ENCODE measurements at regions not wholly inside any gene's neighbourhood (a gene's known extent, or its start where the extent isn't known, plus 50 kb on each side); places are given as distances from the start of the nearest gene placed in this dataset.

GRCh38 chr13:33723772-33724435 lies 94.0 kb upstream of the RFC3 start:
- no peak overlapping the region for H3K4me3 ChIP-seq (ENCODE audit: low read length)
- no peaks in the 10 kb centered on the region for H3K36me3 ChIP-seq (ENCODE audit: control insufficient read depth, insufficient read depth, low read length)
- H3K9ac ChIP-seq (ENCODE audit: low read length): no peak overlapping the region
- no peaks in the 10 kb centered on the region for H3K27me3 ChIP-seq (ENCODE audit: control insufficient read depth, insufficient read depth, low read length)
- H3K9me3 ChIP-seq (ENCODE audit: control insufficient read depth, low read length): no peaks in the 10 kb centered on the region
- H3K4me1 ChIP-seq (ENCODE audit: control insufficient read depth, insufficient read depth, low read length): peaks cover 4% of the 10 kb centered on the region

GRCh38 chr13:33725340-33725739 lies 92.6 kb upstream of the RFC3 start:
- no peaks in the 10 kb centered on the region for H3K9me3 ChIP-seq (ENCODE audit: control insufficient read depth, low read length)
- peaks cover 4% of the 10 kb centered on the region for H3K4me1 ChIP-seq (ENCODE audit: control insufficient read depth, insufficient read depth, low read length)
- no peak overlapping the region for H3K4me3 ChIP-seq (ENCODE audit: low read length)
- no peaks in the 10 kb centered on the region for H3K27me3 ChIP-seq (ENCODE audit: control insufficient read depth, insufficient read depth, low read length)
- no peaks in the 10 kb centered on the region for H3K36me3 ChIP-seq (ENCODE audit: control insufficient read depth, insufficient read depth, low read length)
- no peak overlapping the region for H3K9ac ChIP-seq (ENCODE audit: low read length)

DNA sequence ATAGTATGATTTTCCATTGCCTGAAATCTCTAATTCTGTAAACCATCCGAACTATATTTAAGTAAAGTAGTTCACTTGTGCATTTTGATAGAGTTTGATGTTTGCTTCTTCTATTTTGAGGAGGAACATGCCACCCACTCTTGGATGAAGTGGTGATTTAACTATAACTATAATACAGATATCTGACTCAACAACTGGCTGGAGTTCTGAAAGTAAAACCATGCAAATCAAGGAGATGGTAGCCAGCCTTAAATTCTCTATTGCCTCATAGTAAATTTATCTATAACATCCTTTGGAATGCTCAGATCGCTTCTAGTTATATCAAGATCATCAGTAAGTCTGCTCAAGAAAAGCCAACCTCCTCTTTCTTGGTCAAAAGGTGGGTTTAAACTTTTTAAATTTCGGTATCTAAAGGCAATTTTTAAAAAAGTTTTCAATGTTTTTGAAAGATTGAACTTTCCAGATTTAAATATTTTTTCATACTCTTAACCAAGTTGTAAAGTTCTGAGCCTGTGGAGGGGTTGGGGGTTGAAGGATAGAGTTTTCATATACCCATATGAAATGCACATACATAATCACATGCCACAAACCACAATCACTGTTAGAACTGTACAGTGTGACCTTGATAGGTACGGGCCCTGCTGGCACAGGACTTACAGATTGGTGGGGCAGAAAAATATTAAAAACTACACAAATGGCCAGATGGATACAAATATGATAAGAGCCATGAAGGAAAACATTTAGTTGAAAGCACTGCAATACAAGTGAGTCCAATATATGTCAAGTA lies 90.5 kb upstream of the RFC3 start:
- no peaks in the 10 kb centered on the region for H3K36me3 ChIP-seq (ENCODE audit: control insufficient read depth, insufficient read depth, low read length)
- no peaks in the 10 kb centered on the region for H3K9me3 ChIP-seq (ENCODE audit: control insufficient read depth, low read length)
- H3K4me3 ChIP-seq (ENCODE audit: low read length): no peak overlapping the region
- no peak overlapping the region for H3K9ac ChIP-seq (ENCODE audit: low read length)
- peaks cover 4% of the 10 kb centered on the region for H3K4me1 ChIP-seq (ENCODE audit: control insufficient read depth, insufficient read depth, low read length)
- H3K27me3 ChIP-seq (ENCODE audit: control insufficient read depth, insufficient read depth, low read length): no peaks in the 10 kb centered on the region

DNA sequence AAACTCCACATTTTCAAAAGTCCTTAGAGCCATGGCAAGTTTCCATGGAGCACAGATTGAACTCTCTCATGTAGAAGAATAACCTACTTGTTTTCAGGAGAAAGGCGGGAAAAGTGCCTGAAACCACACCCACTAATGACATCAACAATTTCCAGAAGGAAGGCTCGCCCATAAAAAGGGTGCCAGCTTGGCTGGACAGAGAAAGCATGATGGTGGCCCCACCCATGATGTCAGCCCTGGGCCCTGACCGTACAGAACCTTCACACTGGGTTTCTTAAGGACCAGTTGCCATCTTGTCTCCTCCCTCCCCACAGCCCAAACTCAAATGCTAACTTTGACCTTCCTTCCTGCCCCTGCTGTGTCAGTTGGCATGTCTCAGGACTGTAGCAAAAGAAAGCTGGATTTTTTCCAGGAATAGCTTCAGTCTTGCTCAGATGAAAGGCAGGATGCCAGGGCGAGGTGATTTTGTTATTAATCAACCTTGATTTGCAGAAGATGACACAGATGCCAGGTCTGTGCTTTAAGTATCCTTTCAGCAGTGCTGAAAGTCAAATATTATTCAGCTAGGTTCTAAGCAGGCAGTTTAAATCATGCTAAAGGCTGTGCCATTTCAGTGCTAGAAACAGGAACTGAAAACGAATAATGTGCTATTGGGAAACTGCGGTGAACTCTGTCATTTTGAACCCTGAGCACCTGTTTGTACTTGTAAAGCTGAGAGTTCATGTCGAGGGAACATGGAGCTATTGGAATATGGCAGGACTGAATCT lies 89.5 kb upstream of the RFC3 start:
- H3K9ac ChIP-seq (ENCODE audit: low read length): no peak overlapping the region
- H3K4me1 ChIP-seq (ENCODE audit: control insufficient read depth, insufficient read depth, low read length): peaks cover under 1% of the 10 kb centered on the region

DNA sequence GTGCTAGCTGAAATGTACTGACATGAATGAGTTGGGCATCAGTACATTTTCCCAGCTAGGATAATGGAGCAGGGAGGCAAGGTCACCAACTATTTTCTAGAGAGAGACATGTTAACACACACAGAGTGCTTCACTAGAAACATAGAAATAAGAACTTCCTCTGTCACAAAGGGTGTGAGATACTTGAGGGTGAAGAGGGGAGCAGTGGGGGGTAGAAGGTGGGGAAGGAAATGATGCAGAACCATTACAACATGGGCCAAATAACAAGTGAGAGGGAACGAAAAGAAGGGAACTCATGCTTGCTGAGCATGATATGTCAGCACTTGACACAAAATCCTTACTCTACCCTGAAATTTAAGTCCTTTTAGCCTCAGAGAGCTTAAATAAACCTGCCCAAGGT lies 87.8 kb upstream of the RFC3 start:
- Histone ChIP-seq H3K9ac (ENCODE audit: low read length) (no peak overlapping the region), H3K27me3 (ENCODE audit: control insufficient read depth, insufficient read depth, low read length) (no peaks in the 10 kb centered on the region), H3K36me3 (ENCODE audit: control insufficient read depth, insufficient read depth, low read length) (no peaks in the 10 kb centered on the region), H3K4me3 (ENCODE audit: low read length) (no peak overlapping the region), H3K4me1 (ENCODE audit: control insufficient read depth, insufficient read depth, low read length) (no peaks in the 10 kb centered on the region), H3K9me3 (ENCODE audit: control insufficient read depth, low read length) (no peaks in the 10 kb centered on the region)

More for the DNA sequence above, 89.5 kb upstream of the RFC3 start:
- no peak overlapping the region for H3K4me3 ChIP-seq (ENCODE audit: low read length)
- H3K27me3 ChIP-seq (ENCODE audit: control insufficient read depth, insufficient read depth, low read length): no peaks in the 10 kb centered on the region
- no peaks in the 10 kb centered on the region for H3K9me3 ChIP-seq (ENCODE audit: control insufficient read depth, low read length)
- H3K36me3 ChIP-seq (ENCODE audit: control insufficient read depth, insufficient read depth, low read length): no peaks in the 10 kb centered on the region

DNA sequence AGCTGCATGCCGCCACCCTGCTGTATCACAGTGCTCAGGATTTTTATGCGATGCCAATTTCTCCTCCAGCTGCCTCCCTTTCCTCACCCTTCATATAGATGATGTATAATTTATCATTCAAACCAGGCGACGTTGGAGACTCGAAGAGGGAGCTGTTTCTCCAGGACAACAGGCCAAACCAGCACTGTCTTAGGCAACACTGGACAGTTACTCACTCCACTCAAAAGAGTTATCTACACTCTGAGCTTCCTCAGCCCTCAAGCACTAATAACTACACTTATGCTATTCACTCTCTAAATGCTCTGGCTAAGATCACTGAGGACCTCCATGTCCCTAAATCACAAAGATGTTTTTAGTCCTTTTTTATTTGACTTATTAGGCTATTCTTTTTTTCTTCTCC lies 87.3 kb upstream of the RFC3 start:
- H3K9ac ChIP-seq (ENCODE audit: low read length): no peak overlapping the region
- no peaks in the 10 kb centered on the region for H3K4me1 ChIP-seq (ENCODE audit: control insufficient read depth, insufficient read depth, low read length)
- no peaks in the 10 kb centered on the region for H3K27me3 ChIP-seq (ENCODE audit: control insufficient read depth, insufficient read depth, low read length)
- no peak overlapping the region for H3K4me3 ChIP-seq (ENCODE audit: low read length)
- no peaks in the 10 kb centered on the region for H3K9me3 ChIP-seq (ENCODE audit: control insufficient read depth, low read length)
- H3K36me3 ChIP-seq (ENCODE audit: control insufficient read depth, insufficient read depth, low read length): no peaks in the 10 kb centered on the region

GRCh38 chr13:33735276-33735675 lies 82.7 kb upstream of the RFC3 start:
- Histone ChIP-seq H3K27me3 (ENCODE audit: control insufficient read depth, insufficient read depth, low read length) (no peaks in the 10 kb centered on the region), H3K4me3 (ENCODE audit: low read length) (no peak overlapping the region), H3K36me3 (ENCODE audit: control insufficient read depth, insufficient read depth, low read length) (no peaks in the 10 kb centered on the region), H3K4me1 (ENCODE audit: control insufficient read depth, insufficient read depth, low read length) (no peaks in the 10 kb centered on the region), H3K9ac (ENCODE audit: low read length) (no peak overlapping the region), H3K9me3 (ENCODE audit: control insufficient read depth, low read length) (no peaks in the 10 kb centered on the region)

DNA sequence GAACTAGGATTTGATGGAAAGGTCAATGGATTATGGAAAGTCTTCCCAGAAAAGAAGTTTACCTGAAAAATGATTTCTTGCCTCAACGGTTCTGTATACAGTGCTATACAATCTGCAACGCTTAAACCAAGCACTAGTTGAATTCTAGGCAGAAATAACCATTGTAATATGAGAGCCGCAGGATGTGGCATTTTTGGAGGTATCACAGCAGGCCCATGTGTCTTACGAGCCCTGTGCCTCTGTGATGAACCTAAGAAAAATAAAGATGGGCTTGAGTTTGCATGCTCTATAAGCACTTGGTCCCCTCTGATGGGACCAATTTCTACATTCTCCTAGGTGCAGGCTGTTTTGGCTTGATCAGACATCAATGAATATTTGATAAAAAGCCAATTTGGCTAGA lies 78.7 kb upstream of the RFC3 start:
- Histone ChIP-seq H3K4me3 (ENCODE audit: low read length) (no peak overlapping the region), H3K4me1 (ENCODE audit: control insufficient read depth, insufficient read depth, low read length) (no peaks in the 10 kb centered on the region), H3K36me3 (ENCODE audit: control insufficient read depth, insufficient read depth, low read length) (no peaks in the 10 kb centered on the region), H3K9ac (ENCODE audit: low read length) (no peak overlapping the region), H3K9me3 (ENCODE audit: control insufficient read depth, low read length) (no peaks in the 10 kb centered on the region), H3K27me3 (ENCODE audit: control insufficient read depth, insufficient read depth, low read length) (no peaks in the 10 kb centered on the region)

DNA sequence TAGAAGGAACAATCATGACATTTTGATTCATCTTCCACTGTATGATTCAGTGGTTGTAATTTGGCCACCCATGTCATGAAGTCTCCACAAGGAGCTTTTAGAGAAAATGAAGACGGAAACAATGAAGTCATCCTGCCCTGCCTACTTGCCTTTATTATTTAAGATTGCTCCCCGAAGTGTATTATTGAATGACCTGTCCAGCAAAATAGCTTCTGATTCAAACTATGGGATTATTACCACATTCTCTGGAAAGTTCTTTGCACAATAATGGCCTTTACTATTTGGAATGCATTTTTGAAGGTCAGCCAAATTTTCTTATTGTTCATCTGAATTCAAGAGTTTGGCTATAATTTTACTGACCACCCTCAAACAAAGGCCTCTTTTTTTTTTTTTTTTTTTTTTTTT lies 77.8 kb upstream of the RFC3 start:
- no peaks in the 10 kb centered on the region for H3K36me3 ChIP-seq (ENCODE audit: control insufficient read depth, insufficient read depth, low read length)
- H3K9me3 ChIP-seq (ENCODE audit: control insufficient read depth, low read length): no peaks in the 10 kb centered on the region
- H3K27me3 ChIP-seq (ENCODE audit: control insufficient read depth, insufficient read depth, low read length): no peaks in the 10 kb centered on the region

GRCh38 chr13:33742321-33742720 lies 75.6 kb upstream of the RFC3 start:
- H3K9ac ChIP-seq (ENCODE audit: low read length): no peak overlapping the region
- no peaks in the 10 kb centered on the region for H3K36me3 ChIP-seq (ENCODE audit: control insufficient read depth, insufficient read depth, low read length)

More for the DNA sequence above, 77.8 kb upstream of the RFC3 start:
- no peaks in the 10 kb centered on the region for H3K4me1 ChIP-seq (ENCODE audit: control insufficient read depth, insufficient read depth, low read length)
- H3K4me3 ChIP-seq (ENCODE audit: low read length): no peak overlapping the region
- no peak overlapping the region for H3K9ac ChIP-seq (ENCODE audit: low read length)

DNA sequence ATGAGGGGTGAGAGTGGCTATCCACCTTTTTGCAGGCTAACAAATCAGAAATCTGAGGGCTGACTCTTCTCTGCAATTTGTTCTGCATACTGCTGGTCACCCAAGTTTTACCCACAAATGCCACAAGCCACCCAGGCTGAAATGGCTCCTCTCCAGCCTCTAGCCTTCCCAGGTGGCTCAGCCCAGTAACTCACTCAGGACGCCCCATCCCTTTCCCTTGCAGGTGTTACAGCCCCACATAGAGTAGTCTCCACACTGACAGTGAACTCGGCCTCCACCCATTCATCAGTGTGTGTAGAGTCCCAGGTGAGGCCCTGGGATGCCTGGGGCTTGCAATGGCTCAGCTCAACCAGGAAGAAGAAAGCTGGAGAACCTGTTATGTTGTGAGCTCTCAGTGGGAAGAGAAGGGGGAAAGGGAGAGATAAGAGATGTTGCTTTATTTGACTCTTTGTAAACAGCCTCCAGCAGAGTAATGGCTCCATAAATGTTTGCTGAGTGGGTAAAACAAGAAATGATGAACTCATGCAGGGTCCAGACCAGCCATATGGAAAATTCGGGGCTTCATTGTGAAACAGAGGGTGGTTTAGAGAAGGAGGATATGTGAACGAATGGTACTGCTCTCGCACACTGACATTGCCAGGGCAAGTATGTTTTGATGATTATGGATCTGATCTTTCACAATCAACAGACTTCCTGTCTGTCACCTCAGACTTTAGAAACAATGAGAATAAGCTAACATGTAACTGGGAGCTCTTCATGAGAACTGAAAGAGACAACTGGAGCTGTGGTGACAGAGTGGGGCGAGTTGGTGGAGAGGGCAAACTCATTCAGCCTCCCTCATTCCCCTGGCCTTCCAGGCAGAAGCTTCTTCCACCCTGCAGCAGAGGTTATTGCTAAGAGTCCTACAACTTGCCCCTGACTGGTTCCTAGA lies 74.2 kb upstream of the RFC3 start:
- Histone ChIP-seq H3K27me3 (ENCODE audit: control insufficient read depth, insufficient read depth, low read length) (no peaks in the 10 kb centered on the region), H3K4me3 (ENCODE audit: low read length) (no peak overlapping the region), H3K9me3 (ENCODE audit: control insufficient read depth, low read length) (no peaks in the 10 kb centered on the region), H3K9ac (ENCODE audit: low read length) (no peak overlapping the region), H3K36me3 (ENCODE audit: control insufficient read depth, insufficient read depth, low read length) (no peaks in the 10 kb centered on the region), H3K4me1 (ENCODE audit: control insufficient read depth, insufficient read depth, low read length) (no peaks in the 10 kb centered on the region)

More at GRCh38 chr13:33742321-33742720, 75.6 kb upstream of the RFC3 start:
- H3K27me3 ChIP-seq (ENCODE audit: control insufficient read depth, insufficient read depth, low read length): no peaks in the 10 kb centered on the region
- no peak overlapping the region for H3K4me3 ChIP-seq (ENCODE audit: low read length)
- no peaks in the 10 kb centered on the region for H3K4me1 ChIP-seq (ENCODE audit: control insufficient read depth, insufficient read depth, low read length)
- no peaks in the 10 kb centered on the region for H3K9me3 ChIP-seq (ENCODE audit: control insufficient read depth, low read length)

Data from mucosa of stomach (tissue), 1 donor.